ENCODE measurements at regions not wholly inside any gene's neighbourhood (a gene's known extent, or its start where the extent isn't known, plus 50 kb on each side); places are given as distances from the start of the nearest gene placed in this dataset.
"Not testable (repeated sequence)": the region's sequence is repeated elsewhere in the genome, so short reads cannot be mapped to it uniquely, and the experiment has no call there.

- DNase-seq: peak; percentile 46
Measured at GRCh38 chr7:20083781-20084180, 133.4 kb downstream of the MACC1 start.

- DNase-seq: no peak
Measured at GRCh38 chr7:20079080-20079479, 138.1 kb downstream of the MACC1 start.

GRCh38 chr7:20076835-20077234 is 140.3 kb downstream of the MACC1 start:
- no peak for DNase-seq

GRCh38 chr7:20075992-20076820 is 141.0 kb downstream of the MACC1 start:
- DNase-seq: no peak

GRCh38 chr7:20075440-20075839 is 141.7 kb downstream of the MACC1 start:
- DNase-seq: no peak

- DNase-seq: not testable (repeated sequence)
Measured at GRCh38 chr7:20068004-20068403, 149.2 kb downstream of the MACC1 start.

GRCh38 chr7:20064974-20065862 is 152.0 kb downstream of the MACC1 start:
- DNase-seq: no peak

GRCh38 chr7:20064181-20064970 is 152.8 kb downstream of the MACC1 start:
- DNase-seq: no peak

- DNase-seq: no peak
Measured at GRCh38 chr7:20063644-20064043, 153.5 kb downstream of the MACC1 start.

- no peak for DNase-seq
Measured at GRCh38 chr7:20062932-20063331, 154.3 kb downstream of the MACC1 start.

- DNase-seq: no peak
Measured at GRCh38 chr7:20053334-20054104, 163.7 kb downstream of the MACC1 start.

- DNase-seq: no peak
Measured at GRCh38 chr7:20050241-20050966, 166.8 kb downstream of the MACC1 start.

- DNase-seq: no peak
Measured at GRCh38 chr7:20038676-20039075, 178.5 kb downstream of the MACC1 start.

- no peak for DNase-seq
Measured at GRCh38 chr7:20035279-20035875, 181.8 kb downstream of the MACC1 start.

GRCh38 chr7:20033621-20034400 is 183.4 kb downstream of the MACC1 start:
- no peak for DNase-seq

- DNase-seq: no peak
Measured at GRCh38 chr7:20032741-20033140, 184.4 kb downstream of the MACC1 start.

- DNase-seq: no peak
Measured at GRCh38 chr7:20030915-20031362, 186.2 kb downstream of the MACC1 start.

- no peak for DNase-seq
Measured at GRCh38 chr7:20030417-20030816, 186.8 kb downstream of the MACC1 start.

- no peak for DNase-seq
Measured at GRCh38 chr7:20026762-20027161, 190.4 kb downstream of the MACC1 start.

GRCh38 chr7:20021831-20022230 is 195.4 kb downstream of the MACC1 start:
- no peak for DNase-seq

Data from T1000 (cell line).